Adrenal gland (tissue), 5 donors: ENCODE measurements at regions not wholly inside any gene's neighbourhood (a gene's known extent, or its start where the extent isn't known, plus 50 kb on each side); places are given as distances from the start of the nearest gene placed in this dataset.

ENCODE experiments used
- POLR2A ChIP-seq, 2 donors: fragments of 450-650 bp; IDR thresholded peaks; one replicate each; pipeline ENCODE4 v1.6.1; 2017; ENCODE audit warnings: antibody characterized with exemption in 2 of 2, mild to moderate bottlenecking in 2 of 2, moderate library complexity in 1 of 2
- TF ChIP-seq, protein P1 (sequence below), 6 experiments: fragments of 450-650 bp in 4 of 6; fragments of 200-600 bp in 2 of 6; sonication (generic) in 1 of 6; IDR thresholded peaks; 1 replicate in 5 of 6; 2 replicates in 1 of 6; pipeline versions ENCODE4 v1.5.1 to v1.8.0; 2016 to 2021; ENCODE audit warnings: antibody characterized with exemption in 6 of 6, mild to moderate bottlenecking in 2 of 6, moderate library complexity in 1 of 6
- donor health status: DM: no; HTN: no; CAD: no.

DNA sequence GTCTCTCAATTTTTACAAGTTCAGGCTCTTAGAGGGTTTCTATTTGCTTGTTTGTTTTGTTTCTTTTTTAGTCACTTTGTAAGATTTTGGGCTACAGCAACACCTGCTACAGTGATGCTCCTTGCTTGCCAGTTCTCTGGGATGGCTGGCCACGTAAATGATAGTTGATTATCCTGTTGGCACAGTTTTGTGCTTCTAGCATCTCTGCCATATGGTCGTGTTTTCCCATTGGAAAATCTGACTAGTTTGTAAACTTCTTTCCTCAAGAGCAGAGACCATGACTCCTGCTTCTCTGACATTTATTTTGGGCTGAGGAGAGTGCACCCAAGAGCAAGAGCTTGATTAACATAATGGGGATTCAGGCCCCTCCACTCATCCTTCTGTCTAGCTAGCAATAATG, 1621.6 kb upstream of the RAG2 start:
- TF ChIP-seq, protein P1, sequence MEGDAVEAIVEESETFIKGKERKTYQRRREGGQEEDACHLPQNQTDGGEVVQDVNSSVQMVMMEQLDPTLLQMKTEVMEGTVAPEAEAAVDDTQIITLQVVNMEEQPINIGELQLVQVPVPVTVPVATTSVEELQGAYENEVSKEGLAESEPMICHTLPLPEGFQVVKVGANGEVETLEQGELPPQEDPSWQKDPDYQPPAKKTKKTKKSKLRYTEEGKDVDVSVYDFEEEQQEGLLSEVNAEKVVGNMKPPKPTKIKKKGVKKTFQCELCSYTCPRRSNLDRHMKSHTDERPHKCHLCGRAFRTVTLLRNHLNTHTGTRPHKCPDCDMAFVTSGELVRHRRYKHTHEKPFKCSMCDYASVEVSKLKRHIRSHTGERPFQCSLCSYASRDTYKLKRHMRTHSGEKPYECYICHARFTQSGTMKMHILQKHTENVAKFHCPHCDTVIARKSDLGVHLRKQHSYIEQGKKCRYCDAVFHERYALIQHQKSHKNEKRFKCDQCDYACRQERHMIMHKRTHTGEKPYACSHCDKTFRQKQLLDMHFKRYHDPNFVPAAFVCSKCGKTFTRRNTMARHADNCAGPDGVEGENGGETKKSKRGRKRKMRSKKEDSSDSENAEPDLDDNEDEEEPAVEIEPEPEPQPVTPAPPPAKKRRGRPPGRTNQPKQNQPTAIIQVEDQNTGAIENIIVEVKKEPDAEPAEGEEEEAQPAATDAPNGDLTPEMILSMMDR (IDR thresholded peaks at IDR 0.05): no peak
- no peak for TF ChIP-seq POLR2A (IDR thresholded peaks at IDR 0.05)
